ENCODE measurements at regions not wholly inside any gene's neighbourhood (a gene's known extent, or its start where the extent isn't known, plus 50 kb on each side); places are given as distances from the start of the nearest gene placed in this dataset.

DNA sequence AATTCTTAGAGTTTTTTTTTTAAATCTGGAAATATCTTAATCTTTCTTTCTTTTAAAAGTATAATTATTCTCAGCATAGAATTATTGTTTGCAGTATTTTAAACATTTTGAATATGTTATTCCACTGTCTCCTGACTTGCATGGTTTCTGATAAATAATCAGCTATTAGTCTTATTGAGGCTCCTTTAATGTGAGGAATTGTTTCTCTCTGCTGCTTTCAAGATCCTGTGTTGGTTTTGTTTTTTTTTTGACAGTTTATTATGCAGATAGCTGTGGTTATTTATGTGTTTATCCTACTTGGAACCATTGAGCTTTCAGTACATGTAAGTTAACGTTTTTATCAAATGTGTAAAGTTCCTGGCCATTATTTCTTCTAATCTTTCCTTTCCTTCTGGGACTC, 477.9 kb upstream of the HTR2A start:
- H3K36me3 Mint-ChIP-seq (ENCODE audit: insufficient read depth in 1 of 3, low read depth in 3 of 3) = peaks cover 8 to 47% (median 17%) of the 10 kb centered on the region in 3 experiments; a peak in 6 of 7 replicates
- no peak overlapping the region for H3K4ac ChIP-seq (ENCODE audit: low read depth, low read length)
- TF ChIP-seq, protein P1, sequence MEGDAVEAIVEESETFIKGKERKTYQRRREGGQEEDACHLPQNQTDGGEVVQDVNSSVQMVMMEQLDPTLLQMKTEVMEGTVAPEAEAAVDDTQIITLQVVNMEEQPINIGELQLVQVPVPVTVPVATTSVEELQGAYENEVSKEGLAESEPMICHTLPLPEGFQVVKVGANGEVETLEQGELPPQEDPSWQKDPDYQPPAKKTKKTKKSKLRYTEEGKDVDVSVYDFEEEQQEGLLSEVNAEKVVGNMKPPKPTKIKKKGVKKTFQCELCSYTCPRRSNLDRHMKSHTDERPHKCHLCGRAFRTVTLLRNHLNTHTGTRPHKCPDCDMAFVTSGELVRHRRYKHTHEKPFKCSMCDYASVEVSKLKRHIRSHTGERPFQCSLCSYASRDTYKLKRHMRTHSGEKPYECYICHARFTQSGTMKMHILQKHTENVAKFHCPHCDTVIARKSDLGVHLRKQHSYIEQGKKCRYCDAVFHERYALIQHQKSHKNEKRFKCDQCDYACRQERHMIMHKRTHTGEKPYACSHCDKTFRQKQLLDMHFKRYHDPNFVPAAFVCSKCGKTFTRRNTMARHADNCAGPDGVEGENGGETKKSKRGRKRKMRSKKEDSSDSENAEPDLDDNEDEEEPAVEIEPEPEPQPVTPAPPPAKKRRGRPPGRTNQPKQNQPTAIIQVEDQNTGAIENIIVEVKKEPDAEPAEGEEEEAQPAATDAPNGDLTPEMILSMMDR (conservative IDR thresholded peaks at IDR 0.05) = no peak

More for the DNA sequence above, 477.9 kb upstream of the HTR2A start:
- Histone ChIP-seq H4K91ac (ENCODE audit: insufficient read length, low read depth, low read length) (no peak overlapping the region), H4K8ac (replicated peaks; ENCODE audit: insufficient read length, low read depth, low read length) (no peak overlapping the region), H3K4me1 (ENCODE audit: insufficient read depth, low read length) (peaks cover 5% of the 10 kb centered on the region; the same call in 1 of the 2 replicates), H2BK20ac (ENCODE audit: low read depth, low read length, poor library complexity, severe bottlenecking) (no peak overlapping the region), H3K14ac (ENCODE audit: insufficient read depth, low read length) (no peak overlapping the region), H3K4me2 (ENCODE audit: insufficient read depth, insufficient read length, low read length) (no peak overlapping the region), H2AK5ac (ENCODE audit: insufficient read length, low read length) (no peak overlapping the region), H2BK5ac (ENCODE audit: insufficient read length, low read length) (no peak overlapping the region), H3K23ac (ENCODE audit: insufficient read length, low read depth, low read length) (no peak overlapping the region), H3K9me3 (ENCODE audit: control insufficient read depth, low read depth, low read length) (no peaks in the 10 kb centered on the region), H2BK15ac (ENCODE audit: low read depth, low read length) (no peak overlapping the region), H3K56ac (ENCODE audit: insufficient read length, low read depth, low read length) (no peak overlapping the region), H2AFZ (ENCODE audit: low read length) (no peak overlapping the region), H3K9ac (ENCODE audit: extremely low read depth, insufficient read length, low read length) (no peak overlapping the region), H3K27me3 (ENCODE audit: insufficient read depth, low read length) (no peaks in the 10 kb centered on the region), H2BK12ac (ENCODE audit: insufficient read length, low read depth, low read length) (no peak overlapping the region), H3K23me2 (ENCODE audit: insufficient read length, low read depth, low read length, poor library complexity, severe bottlenecking) (no peaks in the 10 kb centered on the region), H3K18ac (ENCODE audit: insufficient read length, low read depth, low read length) (no peak overlapping the region), H3K27ac (ENCODE audit: insufficient read length, low read depth, low read length) (no peak overlapping the region), H2BK120ac (ENCODE audit: low read depth, low read length, poor library complexity, severe bottlenecking) (no peak overlapping the region), H4K20me1 (ENCODE audit: control insufficient read depth, insufficient read depth, insufficient read length) (no peaks in the 10 kb centered on the region), H3K79me1 (ENCODE audit: insufficient read depth, low read depth, low read length, poor library complexity, severe bottlenecking) (no peaks in the 10 kb centered on the region), H3K79me2 (ENCODE audit: insufficient read depth, low read length) (no peaks in the 10 kb centered on the region), H4K5ac (ENCODE audit: insufficient read length, low read depth, low read length) (no peak overlapping the region), H3T11ph (ENCODE audit: low read length) (no peak overlapping the region)
- H3K27ac Mint-ChIP-seq = no peak overlapping the region
- no peaks in the 10 kb centered on the region for H3K27me3 Mint-ChIP-seq (ENCODE audit: low read depth)
- DNase-seq = no peak
- peaks cover 13 to 16% of the 10 kb centered on the region in 2 experiments for H3K4me1 Mint-ChIP-seq
- H3K9me3 Mint-ChIP-seq = peaks cover 34 to 48% of the 10 kb centered on the region in 2 experiments
- no CpG with 5 or more reads among the region's 1 CpG for WGBS (ENCODE audit: extremely low coverage, insufficient read length, low lambda C conversion rate)
- H3K4me3 Mint-ChIP-seq = no peak overlapping the region

Data from H9 (cell line).